Panc1 (cell line): ENCODE measurements at regions not wholly inside any gene's neighbourhood (a gene's known extent, or its start where the extent isn't known, plus 50 kb on each side); places are given as distances from the start of the nearest gene placed in this dataset.

Experiments used
- ATAC-seq: fragments of 200-7000 bp; cut with Tn5 transposase; 2 replicates; pipeline ENCODE4 v1.9.1; 2020; ENCODE audit warnings: mild to moderate bottlenecking, moderate library complexity
- BruUV-seq: library from RNA; stranded (reverse); fragments of 400-500 nt; replicated peaks from 2 replicates; lab custom pipeline; 2021; lab: Mats Ljungman, UMichigan
- CTCF ChIA-PET: fragments of 300-600 bp; sonication (Branson Sonifier 250); formaldehyde crosslinking; loops from one replicate; lab custom pipeline; 2022; ENCODE audit warnings: antibody characterized with exemption; lab: Charles Lee
- POLR2A ChIA-PET: fragments of 300-600 bp; sonication (Branson Sonifier 250); formaldehyde crosslinking; loops from one replicate; lab custom pipeline; 2022; ENCODE audit warnings: antibody characterized with exemption; lab: Charles Lee
- DNase-seq: peaks from one replicate; pipeline ENCODE4 v3.0.0-alpha.2; 2010; ENCODE audit warnings: low read depth, low spot score
- H3K27ac ChIP-seq: 2 replicates; pipeline ENCODE4 v1.5.1; 2011; ENCODE audit warnings: mild to moderate bottlenecking, low read length, inconsistent platforms
- H3K27me3 ChIP-seq: fragments of 200-500 bp; sonication (Bioruptor generic); 2 replicates; pipeline ENCODE4 v1.6.0; 2014; ENCODE audit warnings: low read length, inconsistent platforms; ENCODE audit not compliant: control insufficient read depth, insufficient read depth
- H3K36me3 ChIP-seq: fragments of 200-500 bp; sonication (Bioruptor generic); 2 replicates; pipeline ENCODE4 v1.5.1; 2014; ENCODE audit warnings: inconsistent platforms, mild to moderate bottlenecking, low read length, moderate library complexity; ENCODE audit not compliant: control insufficient read depth, insufficient read depth
- H3K4me1 ChIP-seq: 2 replicates; pipeline ENCODE4 v1.5.1; 2011; ENCODE audit warnings: inconsistent platforms, mild to moderate bottlenecking, low read length, moderate library complexity; ENCODE audit not compliant: control insufficient read depth, insufficient read depth
- H3K4me3 ChIP-seq, 2 experiments: 2 replicates each; pipeline ENCODE4 v1.5.1; 2011 to 2012; ENCODE audit warnings: low read depth in 2 of 2, low read length in 2 of 2, mild to moderate bottlenecking in 2 of 2, inconsistent platforms in 1 of 2, moderate library complexity in 1 of 2
- H3K9me3 ChIP-seq: fragments of 200-500 bp; sonication (Bioruptor generic); 2 replicates; pipeline ENCODE4 v1.5.1; 2014; ENCODE audit warnings: low read depth, mild to moderate bottlenecking, inconsistent platforms, low read length, moderate library complexity; ENCODE audit not compliant: control insufficient read depth, insufficient read depth
- CTCF ChIP-seq: fragments of 450-650 bp; IDR thresholded peaks from 2 replicates; pipeline ENCODE4 v1.5.1; 2017; ENCODE audit warnings: mild to moderate bottlenecking
- POLR2AphosphoS5 ChIP-seq: IDR thresholded peaks from 2 replicates; pipeline ENCODE4 v1.6.1; 2012; ENCODE audit warnings: mild to moderate bottlenecking, low read depth, low read length, moderate library complexity
- REST ChIP-seq, 2 experiments: IDR thresholded peaks; 2 replicates each; pipeline ENCODE4 v1.6.1; 2011 to 2012; ENCODE audit warnings: low read depth in 2 of 2, control low read depth in 1 of 2, low read length in 1 of 2, mild to moderate bottlenecking in 1 of 2, moderate library complexity in 1 of 2; ENCODE audit not compliant: insufficient read depth in 1 of 2
- SIN3A ChIP-seq: IDR thresholded peaks from 2 replicates; pipeline ENCODE4 v1.6.1; 2012; ENCODE audit warnings: low read depth, mild to moderate bottlenecking, low read length, moderate library complexity, borderline replicate concordance; ENCODE audit not compliant: insufficient read depth
- TCF7L2 ChIP-seq: IDR thresholded peaks from 2 replicates; pipeline ENCODE4 v1.6.1; 2011; ENCODE audit warnings: mild to moderate bottlenecking, low read depth, low read length, inconsistent platforms
- in situ Hi-C: cut with HindIII; loops from 2 replicates; pipeline ENCODE4 v1.10.0; 2016; ENCODE audit warnings: low sequenced_read_pairs, low pct_unique_long_range_greater_than_20kb
- intact Hi-C: fragments of 100-400 bp; cut with micrococcal nuclease; formaldehyde crosslinking; loops from one replicate; pipeline ENCODE4 v1.10.0; 2022; ENCODE audit not compliant: unreplicated experiment

- H3K27me3 ChIP-seq: no peaks in the 10 kb centered on the region
- intact Hi-C loops (no loop called here), in situ Hi-C loops (no loop called here)
- no TSS peak for BruUV-seq
- no peak for ATAC-seq
- H3K27ac ChIP-seq: no peak overlapping the region
- no peaks in the 10 kb centered on the region for H3K36me3 ChIP-seq
- no peak for TF ChIP-seq TCF7L2
- no peak for TF ChIP-seq CTCF
- no peak for TF ChIP-seq POLR2AphosphoS5
- TF ChIP-seq SIN3A: no peak
- no peak for TF ChIP-seq REST (IDR thresholded peaks at IDR 0.05; ENCODE audit: insufficient read depth in 1 of 2, low read depth in 2 of 2, low read length in 1 of 2)
- POLR2A ChIA-PET: no interaction called here
- DNase-seq: no peak
- H3K4me3 ChIP-seq: no peak overlapping the region
- CTCF ChIA-PET: interaction anchor here (0.7 kb wide), 1 partner anchor 287 kb away, joined by 5 read pairs; no protein-coding TSS in a partner anchor
- no peaks in the 10 kb centered on the region for H3K4me1 ChIP-seq
- no peaks in the 10 kb centered on the region for H3K9me3 ChIP-seq
Measured at GRCh38 chr1:222392556-222392955, 155.3 kb downstream of the HHIPL2 start.

- Histone ChIP-seq H3K27me3 (no peaks in the 10 kb centered on the region), H3K4me3 (no peak overlapping the region), H3K36me3 (no peaks in the 10 kb centered on the region), H3K4me1 (no peaks in the 10 kb centered on the region), H3K9me3 (no peaks in the 10 kb centered on the region), H3K27ac (no peak overlapping the region)
- intact Hi-C loops (no loop called here), in situ Hi-C loops (no loop called here)
- DNase-seq (no peak), ATAC-seq (no peak)
- BruUV-seq: no TSS peak
- TF ChIP-seq TCF7L2: no peak
- CTCF ChIA-PET: no interaction called here
- POLR2A ChIA-PET: no interaction called here
Measured at GRCh38 chr1:222390181-222390580, 157.7 kb downstream of the HHIPL2 start.

- ATAC-seq (no peak), DNase-seq (peak; percentile 2)
- ChIA-PET POLR2A (no interaction called here), CTCF (no interaction called here)
- Histone ChIP-seq H3K4me3 (no peak overlapping the region), H3K36me3 (no peaks in the 10 kb centered on the region), H3K27me3 (no peaks in the 10 kb centered on the region), H3K4me1 (no peaks in the 10 kb centered on the region), H3K9me3 (no peaks in the 10 kb centered on the region), H3K27ac (no peak overlapping the region)
- BruUV-seq: no TSS peak
- intact Hi-C loops (no loop called here), in situ Hi-C loops (no loop called here)
- TF ChIP-seq POLR2AphosphoS5 (no peak), REST (IDR thresholded peaks at IDR 0.05; ENCODE audit: insufficient read depth in 1 of 2, low read depth in 2 of 2, low read length in 1 of 2) (no peak), SIN3A (no peak), TCF7L2 (no peak), CTCF (peak; percentile 16; the same call in 1 of the 2 replicates)
Measured at GRCh38 chr1:222387007-222387814, 160.7 kb downstream of the HHIPL2 start.
